B cell (primary cell): ENCODE measurements at regions not wholly inside any gene's neighbourhood (a gene's known extent, or its start where the extent isn't known, plus 50 kb on each side); places are given as distances from the start of the nearest gene placed in this dataset.

Experiments
- CTCF ChIP-seq: fragments of 200-600 bp; IDR thresholded peaks from one replicate; pipeline ENCODE4 v1.8.0; 2022; ENCODE audit warnings: antibody characterized with exemption, mild to moderate bottlenecking
- EZH2 ChIP-seq: IDR thresholded peaks from 2 replicates; pipeline ENCODE4 v1.6.1; 2012; ENCODE audit warnings: borderline replicate concordance, low read depth, mild to moderate bottlenecking, moderate library complexity, low read length; ENCODE audit not compliant: insufficient read depth, poor library complexity, severe bottlenecking

GRCh38 chr17:77083531-77083930 is 57.2 kb upstream of the SEC14L1 start:
- TF ChIP-seq CTCF (no peak), EZH2 (no peak)
